Right lobe of liver (tissue), 6 donors: ENCODE measurements at regions not wholly inside any gene's neighbourhood (a gene's known extent, or its start where the extent isn't known, plus 50 kb on each side); places are given as distances from the start of the nearest gene placed in this dataset.

Experiments used
- ATAC-seq, 4 donors: fragments of 200-7000 bp; cut with Tn5 transposase; one replicate each; pipeline ENCODE4 v1.9.1; 2020; ENCODE audit warnings: mild to moderate bottlenecking in 4 of 4, moderate library complexity in 4 of 4
- DNase-seq, 3 donors: peaks; one replicate each; pipeline ENCODE4 v3.0.0-alpha.2; 2020
- H3K27ac ChIP-seq, 3 donors: fragments of 200-600 bp; one replicate each; pipeline ENCODE4 v1.8.0; 2022
- H3K27me3 ChIP-seq, 2 donors: fragments of 200-600 bp; one replicate each; pipeline ENCODE4 v1.8.0; 2022
- H3K36me3 ChIP-seq, 4 donors: fragments of 200-600 bp; sonication (generic) in 1 of 4; one replicate each; pipeline versions ENCODE4 v1.5.1 to v1.8.0; 2017 to 2022; ENCODE audit warnings: control low read depth in 1 of 4
- H3K4me1 ChIP-seq, 4 donors: fragments of 200-600 bp; sonication (generic) in 1 of 4; one replicate each; pipeline versions ENCODE4 v1.5.1 to v1.8.0; 2017 to 2022; ENCODE audit warnings: control low read depth in 1 of 4
- H3K4me3 ChIP-seq, 3 donors: fragments of 200-600 bp; one replicate each; pipeline ENCODE4 v1.8.0; 2022
- H3K9me3 ChIP-seq, 4 donors: fragments of 200-600 bp; sonication (generic) in 1 of 4; one replicate each; pipeline versions ENCODE4 v1.5.1 to v1.8.0; 2017 to 2022; ENCODE audit warnings: control low read depth in 1 of 4
- CTCF ChIP-seq, 4 donors: fragments of 200-600 bp in 3 of 4; fragments of 450-650 bp in 1 of 4; IDR thresholded peaks; one replicate each; pipeline versions ENCODE4 v1.5.1 to v1.8.0; 2016 to 2022; ENCODE audit warnings: antibody characterized with exemption in 4 of 4, mild to moderate bottlenecking in 2 of 4
- POLR2A ChIP-seq: fragments of 450-650 bp; IDR thresholded peaks from one replicate; pipeline ENCODE4 v1.6.1; 2017; ENCODE audit warnings: antibody characterized with exemption, mild to moderate bottlenecking
- WGBS: methylation state at CpG from one replicate; pipeline ENCODE4 v1.1.6; 2018; ENCODE audit warnings: low coverage, low lambda C conversion rate; ENCODE audit not compliant: insufficient coverage; ENCODE audit errors: missing lambda C conversion rate; 5-methylcytosine and 5-hydroxymethylcytosine counted together
- intact Hi-C, 2 donors: fragments of 100-400 bp; cut with DNase I; formaldehyde crosslinking; loops; one replicate each; pipeline versions ENCODE4 v1.11.2 to v1.14.1; 2022
- donor health status: DM: no; HTN: yes; CAD: no.
- donor health status: DM: no; HTN: no; CAD: no.
- donor health status: DM: no; HTN: no; CAD: no.
- donor health status: DM: no; HTN: yes; CAD: no.
- donor health status: DM: no; HTN: yes; CAD: no.

DNA sequence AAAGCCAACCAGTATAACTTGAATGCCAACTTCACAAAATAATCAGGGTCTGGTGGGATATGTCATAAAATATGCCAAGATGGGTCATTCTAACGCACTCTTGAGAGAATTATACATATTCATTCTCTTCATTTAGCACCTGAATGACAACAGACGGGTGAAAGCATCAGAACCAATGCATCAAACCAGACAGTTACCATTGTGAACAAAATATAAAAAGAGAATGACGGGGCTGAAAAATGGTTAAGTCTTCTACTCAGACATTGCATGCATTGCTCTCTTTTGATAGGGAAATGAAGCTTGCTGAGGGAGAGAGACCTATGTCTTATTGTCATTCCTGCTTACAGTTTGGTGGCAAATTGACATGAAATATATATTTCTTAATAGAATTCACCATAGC is 702.1 kb downstream of the NOVA1 start:
- no peak for ATAC-seq
- no peaks in the 10 kb centered on the region for H3K36me3 ChIP-seq
- 42% methylated on average over 3 of the region's 3 CpGs for WGBS
- H3K9me3 ChIP-seq: no peaks in the 10 kb centered on the region
- no peaks in the 10 kb centered on the region for H3K27me3 ChIP-seq
- no peak overlapping the region for H3K27ac ChIP-seq
- no peaks in the 10 kb centered on the region for H3K4me1 ChIP-seq
- TF ChIP-seq POLR2A (no peak), CTCF (IDR thresholded peaks at IDR 0.05) (no peak)
- DNase-seq: no peak
- no peak overlapping the region for H3K4me3 ChIP-seq
- intact Hi-C loops: no loop called here

- TF ChIP-seq CTCF (IDR thresholded peaks at IDR 0.05): no peak
- Histone ChIP-seq H3K4me1 (no peaks in the 10 kb centered on the region), H3K36me3 (no peaks in the 10 kb centered on the region), H3K4me3 (no peak overlapping the region), H3K27me3 (no peaks in the 10 kb centered on the region), H3K27ac (no peak overlapping the region), H3K9me3 (no peaks in the 10 kb centered on the region)
- ATAC-seq: no peak
- intact Hi-C loops: no loop called here
- DNase-seq: no peak
- 44% methylated on average over 3 of the region's 3 CpGs for WGBS
These were observed 710.5 kb downstream of the NOVA1 start for GRCh38 chr14:25887251-25887878.

- Histone ChIP-seq H3K4me1 (no peaks in the 10 kb centered on the region), H3K27ac (no peak overlapping the region), H3K36me3 (no peaks in the 10 kb centered on the region), H3K27me3 (no peaks in the 10 kb centered on the region), H3K4me3 (no peak overlapping the region), H3K9me3 (no peaks in the 10 kb centered on the region)
- ATAC-seq (no peak), DNase-seq (no peak)
- 58% methylated on average over 1 of the region's 1 CpG for WGBS
- no peak for TF ChIP-seq CTCF (IDR thresholded peaks at IDR 0.05)
- no peak for TF ChIP-seq POLR2A
- intact Hi-C loops: no loop called here
These were observed 713.2 kb downstream of the NOVA1 start for GRCh38 chr14:25884657-25885056.

DNA sequence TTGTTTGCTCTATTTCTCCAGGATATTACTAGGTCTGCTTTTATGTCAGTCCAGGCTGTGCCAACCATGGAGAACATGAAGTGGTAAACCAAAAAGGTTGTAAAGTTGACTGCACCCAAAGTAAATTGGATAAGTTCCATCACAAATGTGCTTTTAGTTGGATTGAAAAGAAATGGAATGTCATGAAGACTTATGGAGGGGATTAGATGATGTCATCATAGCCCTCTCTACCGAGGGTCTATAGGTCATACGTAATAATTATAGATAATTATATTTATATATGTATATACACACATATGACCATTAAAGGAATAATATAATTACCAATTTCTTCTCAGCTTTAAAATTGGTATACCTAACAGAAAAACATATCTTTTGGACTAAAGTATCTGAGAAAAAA is 714.9 kb downstream of the NOVA1 start:
- WGBS: 51% methylated on average over 2 of the region's 2 CpGs
- Histone ChIP-seq H3K27me3 (no peaks in the 10 kb centered on the region), H3K4me3 (no peak overlapping the region), H3K36me3 (no peaks in the 10 kb centered on the region), H3K9me3 (no peaks in the 10 kb centered on the region), H3K4me1 (no peaks in the 10 kb centered on the region), H3K27ac (no peak overlapping the region)
- ATAC-seq (no peak), DNase-seq (no peak)
- intact Hi-C loops: no loop called here
- TF ChIP-seq POLR2A: no peak
- no peak for TF ChIP-seq CTCF (IDR thresholded peaks at IDR 0.05)

DNA sequence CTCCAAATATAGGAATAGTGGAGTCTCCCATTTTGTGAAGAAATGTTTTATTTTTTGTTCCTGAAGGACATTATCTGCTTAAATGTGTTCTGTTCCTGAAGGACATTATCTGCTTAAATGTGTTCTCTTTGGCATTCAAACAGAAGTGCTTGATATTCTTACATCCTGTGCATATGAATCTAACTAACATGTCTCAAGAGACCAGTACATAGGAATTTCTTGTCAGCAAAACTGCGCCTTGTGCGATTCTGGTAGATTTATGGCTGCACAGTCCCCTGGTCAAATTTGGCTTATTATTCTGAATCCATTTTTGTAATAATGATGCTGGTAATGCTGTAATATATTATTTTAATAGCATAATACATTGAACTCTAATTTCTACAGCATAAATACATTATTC is 722.4 kb downstream of the NOVA1 start:
- no peak for TF ChIP-seq CTCF (IDR thresholded peaks at IDR 0.05)
- H3K36me3 ChIP-seq: no peaks in the 10 kb centered on the region
- DNase-seq (no peak), ATAC-seq (no peak)
- no peak overlapping the region for H3K27ac ChIP-seq
- H3K4me1 ChIP-seq: no peaks in the 10 kb centered on the region
- no peaks in the 10 kb centered on the region for H3K27me3 ChIP-seq
- H3K9me3 ChIP-seq: no peaks in the 10 kb centered on the region
- H3K4me3 ChIP-seq: no peak overlapping the region
- WGBS: 79% methylated on average over 2 of the region's 2 CpGs
- intact Hi-C loops: no loop called here
